IMR-90 (cell line): ENCODE measurements at regions not wholly inside any gene's neighbourhood (a gene's known extent, or its start where the extent isn't known, plus 50 kb on each side); places are given as distances from the start of the nearest gene placed in this dataset.

Source experiments
- ATAC-seq: fragments of 200-7000 bp; cut with Tn5 transposase; 2 replicates; pipeline ENCODE4 v1.9.1; 2020; ENCODE audit warnings: low read depth, mild to moderate bottlenecking, moderate library complexity
- BruUV-seq: library from RNA; stranded (reverse); fragments of 400-500 nt; replicated peaks from 2 replicates; lab custom pipeline; 2021; lab: Mats Ljungman, UMichigan
- CTCF ChIA-PET: fragments of 300-600 bp; formaldehyde crosslinking; extraction: SDS; loops from one replicate; lab custom pipeline; 2021; ENCODE audit warnings: antibody characterized with exemption; lab: Yijun Ruan, JAX
- POLR2A ChIA-PET: fragments of 300-600 bp; sonication (Branson Sonifier 250); formaldehyde crosslinking; loops from one replicate; lab custom pipeline; 2022; ENCODE audit warnings: antibody characterized with exemption; ENCODE audit not compliant: unreplicated experiment; lab: Charles Lee
- DNase-seq: peaks from one replicate; pipeline ENCODE4 v3.0.0; 2013
- H2AFZ ChIP-seq: replicated peaks from 2 replicates; pipeline ENCODE3; 2013; ENCODE audit warnings: low read length, mild to moderate bottlenecking; ENCODE audit not compliant: poor library complexity
- H2AK5ac ChIP-seq: 2 replicates; pipeline ENCODE4 v1.6.1; 2013; ENCODE audit warnings: low read depth, low read length, inconsistent platforms
- H2AK9ac ChIP-seq: replicated peaks from 2 replicates; pipeline ENCODE3; 2013; ENCODE audit warnings: mild to moderate bottlenecking, low read depth, low read length, moderate library complexity; ENCODE audit not compliant: poor library complexity
- H2BK120ac ChIP-seq: 2 replicates; pipeline ENCODE4 v1.6.1; 2013; ENCODE audit warnings: low read depth, low read length, inconsistent platforms
- H2BK15ac ChIP-seq: 3 replicates; pipeline ENCODE4 v1.6.1; 2013; ENCODE audit warnings: low read depth, low read length, inconsistent platforms
- H2BK20ac ChIP-seq: 2 replicates; pipeline ENCODE4 v1.6.1; 2013; ENCODE audit warnings: low read depth, mild to moderate bottlenecking, inconsistent platforms, low read length, moderate library complexity
- H2BK5ac ChIP-seq: 2 replicates; pipeline ENCODE4 v1.6.1; 2013; ENCODE audit warnings: mild to moderate bottlenecking, low read depth, low read length, inconsistent platforms; ENCODE audit not compliant: poor library complexity, severe bottlenecking
- H3K14ac ChIP-seq: replicated peaks from 2 replicates; pipeline ENCODE4 v1.6.1; 2013; ENCODE audit warnings: low read depth, low read length, inconsistent platforms
- H3K18ac ChIP-seq: 2 replicates; pipeline ENCODE4 v1.6.1; 2013; ENCODE audit warnings: low read depth, low read length, control low read depth
- H3K23ac ChIP-seq: 2 replicates; pipeline ENCODE4 v1.6.1; 2013; ENCODE audit warnings: low read depth, low read length, inconsistent platforms
- H3K27ac ChIP-seq: 2 replicates; pipeline ENCODE4 v1.5.1; 2013; ENCODE audit warnings: mild to moderate bottlenecking, control low read depth, low read length; ENCODE audit not compliant: insufficient read depth
- H3K27me3 ChIP-seq: 2 replicates; pipeline ENCODE4 v1.6.1; 2013; ENCODE audit warnings: low read length; ENCODE audit not compliant: control insufficient read depth, insufficient read depth
- H3K36me3 ChIP-seq: 2 replicates; pipeline ENCODE4 v1.6.1; 2013; ENCODE audit warnings: low read length, mixed read lengths; ENCODE audit not compliant: control insufficient read depth, insufficient read depth
- H3K4ac ChIP-seq: 2 replicates; pipeline ENCODE4 v1.6.1; 2013; ENCODE audit warnings: low read depth, low read length, inconsistent platforms
- H3K4me1 ChIP-seq: 2 replicates; pipeline ENCODE4 v1.6.1; 2013; ENCODE audit warnings: low read length, mixed read lengths; ENCODE audit not compliant: control insufficient read depth, insufficient read depth
- H3K4me2 ChIP-seq: 2 replicates; pipeline ENCODE4 v1.6.1; 2013; ENCODE audit warnings: low read depth, mild to moderate bottlenecking, control low read depth, low read length, moderate library complexity
- H3K4me3 ChIP-seq: 2 replicates; pipeline ENCODE4 v1.5.1; 2013; ENCODE audit warnings: low read depth, mild to moderate bottlenecking, control low read depth, low read length, moderate library complexity; ENCODE audit not compliant: insufficient read depth
- H3K56ac ChIP-seq: 2 replicates; pipeline ENCODE4 v1.6.1; 2013; ENCODE audit warnings: low read length, inconsistent platforms; ENCODE audit not compliant: insufficient read depth; ENCODE audit errors: extremely low read depth
- H3K79me1 ChIP-seq, 2 experiments: 2 replicates each; pipeline ENCODE4 v1.6.1; 2013; ENCODE audit warnings: low read length in 2 of 2, inconsistent platforms in 1 of 2, low read depth in 1 of 2
- H3K9ac ChIP-seq: 2 replicates; pipeline ENCODE4 v1.6.1; 2013; ENCODE audit warnings: low read depth, low read length, control low read depth
- H3K9me1 ChIP-seq: 2 replicates; pipeline ENCODE4 v1.6.1; 2013; ENCODE audit warnings: low read length, inconsistent platforms; ENCODE audit not compliant: insufficient read depth
- H3K9me3 ChIP-seq: 2 replicates; pipeline ENCODE4 v1.6.1; 2013; ENCODE audit warnings: low read length; ENCODE audit not compliant: control insufficient read depth, insufficient read depth
- H4K20me1 ChIP-seq: 2 replicates; pipeline ENCODE4 v1.6.1; 2013; ENCODE audit warnings: low read length, inconsistent platforms; ENCODE audit not compliant: insufficient read depth
- H4K5ac ChIP-seq: 2 replicates; pipeline ENCODE4 v1.6.1; 2013; ENCODE audit warnings: mild to moderate bottlenecking, low read depth, low read length, control low read depth
- H4K8ac ChIP-seq, 2 experiments: 2 replicates each; pipeline ENCODE4 v1.6.1; 2013; ENCODE audit warnings: low read depth in 2 of 2, low read length in 2 of 2, control low read depth in 1 of 2, inconsistent platforms in 1 of 2
- H4K91ac ChIP-seq: 2 replicates; pipeline ENCODE4 v1.6.1; 2013; ENCODE audit warnings: low read depth, low read length, inconsistent platforms; ENCODE audit not compliant: insufficient read depth
- BHLHE40 ChIP-seq: fragments of 150-350 bp; IDR thresholded peaks from 2 replicates; pipeline ENCODE4 v1.6.1; 2016; ENCODE audit warnings: mild to moderate bottlenecking, low read depth, low read length
- CEBPB ChIP-seq: IDR thresholded peaks from 2 replicates; pipeline ENCODE4 v1.6.1; 2012; ENCODE audit warnings: low read depth, low read length, improper control_type of control experiment
- CHD1 ChIP-seq: IDR thresholded peaks from 2 replicates; pipeline ENCODE4 v1.6.1; 2012; ENCODE audit warnings: low read depth, low read length, improper control_type of control experiment
- CTCF ChIP-seq: conservative IDR thresholded peaks from 2 replicates; pipeline ENCODE4 v1.5.1; 2012; ENCODE audit warnings: mild to moderate bottlenecking, low read depth, low read length, improper control_type of control experiment
- ELK1 ChIP-seq: fragments of 150-350 bp; IDR thresholded peaks from 2 replicates; pipeline ENCODE4 v1.6.1; 2016; ENCODE audit warnings: low read depth, mild to moderate bottlenecking, low read length, moderate library complexity, borderline replicate concordance
- FOS ChIP-seq: fragments of 150-350 bp; IDR thresholded peaks from 2 replicates; pipeline ENCODE4 v1.6.1; 2016; ENCODE audit warnings: low read depth, low read length
- MAFK ChIP-seq: IDR thresholded peaks from 2 replicates; pipeline ENCODE4 v1.6.1; 2012; ENCODE audit warnings: low read depth, low read length, improper control_type of control experiment
- MAZ ChIP-seq: IDR thresholded peaks from 2 replicates; pipeline ENCODE4 v1.6.1; 2012; ENCODE audit warnings: low read depth, mild to moderate bottlenecking, low read length, improper control_type of control experiment, moderate library complexity, borderline replicate concordance
- MXI1 ChIP-seq: IDR thresholded peaks from 2 replicates; pipeline ENCODE4 v1.6.1; 2012; ENCODE audit warnings: low read depth, mild to moderate bottlenecking, low read length, moderate library complexity, borderline replicate concordance
- NFE2L2 ChIP-seq: fragments of 150-350 bp; IDR thresholded peaks from 2 replicates; pipeline ENCODE4 v1.6.1; 2016; ENCODE audit warnings: low read depth, mild to moderate bottlenecking, low read length
- POLR2A ChIP-seq: IDR thresholded peaks from 2 replicates; pipeline ENCODE4 v1.6.1; 2012; ENCODE audit warnings: mild to moderate bottlenecking, low read depth, low read length
- RAD21 ChIP-seq: IDR thresholded peaks from 2 replicates; pipeline ENCODE4 v1.6.1; 2012; ENCODE audit warnings: low read length, improper control_type of control experiment
- RCOR1 ChIP-seq: IDR thresholded peaks from 2 replicates; pipeline ENCODE4 v1.6.1; 2012; ENCODE audit warnings: mild to moderate bottlenecking, low read length, improper control_type of control experiment; ENCODE audit not compliant: insufficient replicate concordance
- RFX5 ChIP-seq: IDR thresholded peaks from 2 replicates; pipeline ENCODE4 v1.8.0; 2012; ENCODE audit warnings: low read depth, mild to moderate bottlenecking, low read length, moderate library complexity
- SMC3 ChIP-seq: fragments of 150-350 bp; IDR thresholded peaks from 2 replicates; pipeline ENCODE4 v1.6.1; 2016; ENCODE audit warnings: low read depth, mild to moderate bottlenecking, antibody characterized with exemption, low read length, moderate library complexity
- USF2 ChIP-seq: fragments of 150-350 bp; IDR thresholded peaks from 2 replicates; pipeline ENCODE4 v1.6.1; 2017; ENCODE audit warnings: mild to moderate bottlenecking, antibody characterized with exemption, low read length, low read depth
- dilution Hi-C: fragments of 300-500 bp; cut with HindIII; formaldehyde crosslinking; loops from one replicate; pipeline ENCODE4 v1.14.3; 2018; ENCODE audit warnings: low sequenced_read_pairs; ENCODE audit not compliant: unreplicated experiment
- in situ Hi-C: fragments of 300-500 bp; cut with MboI; formaldehyde crosslinking; loops from 3 replicates; pipeline ENCODE4 v1.14.3; 2019; ENCODE audit warnings: low sequenced_read_pairs, inconsistent platforms, mixed read lengths
- intact Hi-C: fragments of 100-400 bp; cut with micrococcal nuclease; formaldehyde crosslinking; loops from 2 replicates; pipeline ENCODE4 v1.10.0; 2022

- Histone ChIP-seq H3K36me3 (no peaks in the 10 kb centered on the region), H4K91ac (no peak overlapping the region), H3K18ac (no peak overlapping the region), H2AK9ac (no peak overlapping the region), H3K9me3 (no peaks in the 10 kb centered on the region), H3K4me1 (no peaks in the 10 kb centered on the region), H3K4me2 (no peak overlapping the region), H3K14ac (no peak overlapping the region), H3K27me3 (no peaks in the 10 kb centered on the region), H2AK5ac (no peak overlapping the region), H2AFZ (no peak overlapping the region), H3K4ac (no peak overlapping the region), H4K8ac (no peak overlapping the region), H3K4me3 (no peak overlapping the region), H3K79me1 (no peaks in the 10 kb centered on the region), H2BK20ac (no peak overlapping the region), H2BK15ac (no peak overlapping the region), H2BK5ac (no peak overlapping the region), H3K23ac (no peak overlapping the region), H3K9ac (no peak overlapping the region), H3K27ac (no peak overlapping the region), H2BK120ac (no peak overlapping the region), H3K9me1 (no peaks in the 10 kb centered on the region), H4K5ac (no peak overlapping the region), H4K20me1 (no peaks in the 10 kb centered on the region), H3K56ac (no peak overlapping the region)
- POLR2A ChIA-PET = no interaction called here
- CTCF ChIA-PET = no interaction called here
- dilution Hi-C loops = no loop called here
- BruUV-seq = no TSS peak
- TF ChIP-seq ELK1 = no peak
- no peak for TF ChIP-seq CHD1
- TF ChIP-seq MAFK = no peak
- no peak for TF ChIP-seq RAD21
- TF ChIP-seq SMC3 = no peak
- TF ChIP-seq BHLHE40 = no peak
- no peak for TF ChIP-seq FOS
- no peak for TF ChIP-seq USF2
- TF ChIP-seq RFX5 = no peak
- TF ChIP-seq MXI1 = no peak
- TF ChIP-seq MAZ = no peak
- no peak for TF ChIP-seq NFE2L2
- TF ChIP-seq RCOR1 = no peak
- no peak for TF ChIP-seq CEBPB
- TF ChIP-seq POLR2A = no peak
- TF ChIP-seq CTCF = no peak
- intact Hi-C loops = no loop called here
- ATAC-seq (no peak), DNase-seq (no peak)
- in situ Hi-C loops = no loop called here
Observed at GRCh38 chr2:145818890-145819504, 1299.1 kb upstream of the ZEB2 start.
